Hepatocyte (in vitro differentiated cells): ENCODE measurements at regions not wholly inside any gene's neighbourhood (a gene's known extent, or its start where the extent isn't known, plus 50 kb on each side); places are given as distances from the start of the nearest gene placed in this dataset.

Experiments used
- CTCF ChIP-seq: fragments of 200-600 bp; sonication (generic); IDR thresholded peaks from 2 replicates; pipeline ENCODE4 v1.5.1; 2016; ENCODE audit warnings: antibody characterized with exemption, mild to moderate bottlenecking; ENCODE audit not compliant: poor library complexity
- EZH2 ChIP-seq: fragments of 200-600 bp; sonication (generic); IDR thresholded peaks from 2 replicates; pipeline ENCODE4 v1.6.1; 2016; ENCODE audit warnings: antibody characterized with exemption, mild to moderate bottlenecking, borderline replicate concordance

- TF ChIP-seq CTCF (no peak), EZH2 (no peak)
These were observed 299.5 kb downstream of the NPIPA8 start for GRCh38 chr16:18037051-18037450.
